OCI-M1 (cell line): ENCODE measurements at regions not wholly inside any gene's neighbourhood (a gene's known extent, or its start where the extent isn't known, plus 50 kb on each side); places are given as distances from the start of the nearest gene placed in this dataset.
"Not testable (repeated sequence)": the region's sequence is repeated elsewhere in the genome, so short reads cannot be mapped to it uniquely, and the experiment has no call there.

Experiments used
- DNase-seq: peaks from one replicate; lab custom pipeline; 2025; lab: John Stamatoyannopoulos, UW

GRCh38 chr20:53872561-53873229, 197.7 kb downstream of the BCAS1 start:
- no peak for DNase-seq

- no peak for DNase-seq
Observed at GRCh38 chr20:53872081-53872541, 198.3 kb downstream of the BCAS1 start.

GRCh38 chr20:53871541-53871940, 198.9 kb downstream of the BCAS1 start:
- no peak for DNase-seq

- DNase-seq: no peak
Observed at GRCh38 chr20:53870426-53871315, 199.7 kb downstream of the BCAS1 start.

GRCh38 chr20:53869466-53870258, 200.7 kb downstream of the BCAS1 start:
- peak; percentile 83 for DNase-seq

GRCh38 chr20:53867741-53868351, 202.5 kb downstream of the BCAS1 start:
- DNase-seq: no peak

GRCh38 chr20:53866794-53867740, 203.3 kb downstream of the BCAS1 start:
- DNase-seq: no peak

GRCh38 chr20:53865901-53866793, 204.2 kb downstream of the BCAS1 start:
- DNase-seq: peak; percentile 17

- DNase-seq: not testable (repeated sequence)
Observed at GRCh38 chr20:53864765-53865683, 205.4 kb downstream of the BCAS1 start.

GRCh38 chr20:53863923-53864641, 206.3 kb downstream of the BCAS1 start:
- not testable (repeated sequence) for DNase-seq

GRCh38 chr20:53863535-53863922, 206.9 kb downstream of the BCAS1 start:
- not testable (repeated sequence) for DNase-seq

- not testable (repeated sequence) for DNase-seq
Observed at GRCh38 chr20:53863039-53863438, 207.4 kb downstream of the BCAS1 start.

- not testable (repeated sequence) for DNase-seq
Observed at GRCh38 chr20:53862490-53862889, 207.9 kb downstream of the BCAS1 start.

- not testable (repeated sequence) for DNase-seq
Observed at GRCh38 chr20:53862136-53862397, 208.3 kb downstream of the BCAS1 start.

- no peak for DNase-seq
Observed at GRCh38 chr20:53859684-53860083, 210.7 kb downstream of the BCAS1 start.

- DNase-seq: not testable (repeated sequence)
Observed at GRCh38 chr20:53859009-53859408, 211.4 kb downstream of the BCAS1 start.

GRCh38 chr20:53858516-53858915, 211.9 kb downstream of the BCAS1 start:
- DNase-seq: not testable (repeated sequence)

GRCh38 chr20:53857723-53858236, 212.6 kb downstream of the BCAS1 start:
- DNase-seq: peak; percentile 32
